ENCODE measurements at regions not wholly inside any gene's neighbourhood (a gene's known extent, or its start where the extent isn't known, plus 50 kb on each side); places are given as distances from the start of the nearest gene placed in this dataset.

DNA sequence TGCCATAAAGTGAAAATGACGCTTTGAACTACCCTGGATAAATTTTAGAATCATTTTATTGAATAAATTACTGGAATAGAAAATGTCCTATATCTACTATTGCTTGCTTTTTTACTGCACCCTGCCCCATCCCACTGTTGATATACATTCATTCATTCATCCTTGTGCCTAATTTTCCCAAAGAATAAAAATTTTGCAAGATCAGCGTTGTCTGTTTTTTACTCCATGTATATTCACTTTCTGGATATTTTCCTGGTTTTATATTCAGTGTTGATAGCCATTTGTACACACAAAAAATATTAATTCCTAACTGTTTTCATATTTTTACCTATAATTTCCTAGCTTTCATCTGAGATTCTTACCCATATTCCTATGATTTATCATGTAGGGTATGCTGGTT lies 262.9 kb upstream of the MAGI2 start:
- TF ChIP-seq, protein P1, sequence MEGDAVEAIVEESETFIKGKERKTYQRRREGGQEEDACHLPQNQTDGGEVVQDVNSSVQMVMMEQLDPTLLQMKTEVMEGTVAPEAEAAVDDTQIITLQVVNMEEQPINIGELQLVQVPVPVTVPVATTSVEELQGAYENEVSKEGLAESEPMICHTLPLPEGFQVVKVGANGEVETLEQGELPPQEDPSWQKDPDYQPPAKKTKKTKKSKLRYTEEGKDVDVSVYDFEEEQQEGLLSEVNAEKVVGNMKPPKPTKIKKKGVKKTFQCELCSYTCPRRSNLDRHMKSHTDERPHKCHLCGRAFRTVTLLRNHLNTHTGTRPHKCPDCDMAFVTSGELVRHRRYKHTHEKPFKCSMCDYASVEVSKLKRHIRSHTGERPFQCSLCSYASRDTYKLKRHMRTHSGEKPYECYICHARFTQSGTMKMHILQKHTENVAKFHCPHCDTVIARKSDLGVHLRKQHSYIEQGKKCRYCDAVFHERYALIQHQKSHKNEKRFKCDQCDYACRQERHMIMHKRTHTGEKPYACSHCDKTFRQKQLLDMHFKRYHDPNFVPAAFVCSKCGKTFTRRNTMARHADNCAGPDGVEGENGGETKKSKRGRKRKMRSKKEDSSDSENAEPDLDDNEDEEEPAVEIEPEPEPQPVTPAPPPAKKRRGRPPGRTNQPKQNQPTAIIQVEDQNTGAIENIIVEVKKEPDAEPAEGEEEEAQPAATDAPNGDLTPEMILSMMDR (IDR thresholded peaks at IDR 0.05), result no peak
- TF ChIP-seq POLR2A (IDR thresholded peaks at IDR 0.05), result no peak

Data from uterus (tissue), 2 donors.